HL-60 (cell line): ENCODE measurements at regions not wholly inside any gene's neighbourhood (a gene's known extent, or its start where the extent isn't known, plus 50 kb on each side); places are given as distances from the start of the nearest gene placed in this dataset.

Source experiments
- TF ChIP-seq, protein P1 (sequence below): IDR thresholded peaks from one replicate; pipeline ENCODE4 v1.5.1; 2011; ENCODE audit warnings: low read length, control low read depth, inconsistent platforms; ENCODE audit not compliant: insufficient read depth
- TF ChIP-seq, protein P2 (sequence below): IDR thresholded peaks from 2 replicates; pipeline ENCODE4 v1.6.1; 2012; ENCODE audit warnings: low read depth; ENCODE audit not compliant: insufficient replicate concordance

DNA sequence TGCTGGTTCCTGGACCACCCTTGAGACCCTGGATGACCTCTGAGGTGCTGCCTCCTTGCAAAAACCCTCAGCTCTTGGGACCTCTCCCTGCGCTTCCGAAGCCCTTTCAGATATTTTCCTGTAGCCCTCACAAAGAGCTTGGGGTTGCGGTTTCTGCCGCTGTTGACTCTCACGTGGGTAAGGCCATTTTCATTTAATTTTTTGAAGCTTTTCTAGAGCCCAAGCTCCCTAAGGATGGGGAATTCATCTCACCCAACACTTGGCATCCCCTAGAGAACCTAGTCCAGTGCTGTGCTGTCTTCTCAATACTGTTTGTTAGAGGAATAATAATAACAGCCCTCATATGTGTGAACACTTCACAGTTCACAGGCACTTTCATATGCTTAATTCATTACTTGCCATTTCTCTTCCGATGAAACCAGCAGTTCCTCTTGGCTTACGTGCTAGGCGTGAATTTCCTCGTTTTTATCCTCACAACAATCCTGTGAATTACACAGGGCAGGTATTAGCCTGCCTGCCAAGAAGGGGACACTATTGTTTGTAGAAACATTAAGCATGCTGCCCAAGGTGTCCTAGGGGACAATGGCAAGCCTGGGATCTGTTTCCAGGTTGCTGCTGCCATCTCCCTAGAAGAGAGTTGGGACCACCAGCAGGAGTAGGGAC is 71.6 kb upstream of the CTBP2 start:
- TF ChIP-seq, protein P1, sequence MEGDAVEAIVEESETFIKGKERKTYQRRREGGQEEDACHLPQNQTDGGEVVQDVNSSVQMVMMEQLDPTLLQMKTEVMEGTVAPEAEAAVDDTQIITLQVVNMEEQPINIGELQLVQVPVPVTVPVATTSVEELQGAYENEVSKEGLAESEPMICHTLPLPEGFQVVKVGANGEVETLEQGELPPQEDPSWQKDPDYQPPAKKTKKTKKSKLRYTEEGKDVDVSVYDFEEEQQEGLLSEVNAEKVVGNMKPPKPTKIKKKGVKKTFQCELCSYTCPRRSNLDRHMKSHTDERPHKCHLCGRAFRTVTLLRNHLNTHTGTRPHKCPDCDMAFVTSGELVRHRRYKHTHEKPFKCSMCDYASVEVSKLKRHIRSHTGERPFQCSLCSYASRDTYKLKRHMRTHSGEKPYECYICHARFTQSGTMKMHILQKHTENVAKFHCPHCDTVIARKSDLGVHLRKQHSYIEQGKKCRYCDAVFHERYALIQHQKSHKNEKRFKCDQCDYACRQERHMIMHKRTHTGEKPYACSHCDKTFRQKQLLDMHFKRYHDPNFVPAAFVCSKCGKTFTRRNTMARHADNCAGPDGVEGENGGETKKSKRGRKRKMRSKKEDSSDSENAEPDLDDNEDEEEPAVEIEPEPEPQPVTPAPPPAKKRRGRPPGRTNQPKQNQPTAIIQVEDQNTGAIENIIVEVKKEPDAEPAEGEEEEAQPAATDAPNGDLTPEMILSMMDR = no peak
- TF ChIP-seq, protein P2, sequence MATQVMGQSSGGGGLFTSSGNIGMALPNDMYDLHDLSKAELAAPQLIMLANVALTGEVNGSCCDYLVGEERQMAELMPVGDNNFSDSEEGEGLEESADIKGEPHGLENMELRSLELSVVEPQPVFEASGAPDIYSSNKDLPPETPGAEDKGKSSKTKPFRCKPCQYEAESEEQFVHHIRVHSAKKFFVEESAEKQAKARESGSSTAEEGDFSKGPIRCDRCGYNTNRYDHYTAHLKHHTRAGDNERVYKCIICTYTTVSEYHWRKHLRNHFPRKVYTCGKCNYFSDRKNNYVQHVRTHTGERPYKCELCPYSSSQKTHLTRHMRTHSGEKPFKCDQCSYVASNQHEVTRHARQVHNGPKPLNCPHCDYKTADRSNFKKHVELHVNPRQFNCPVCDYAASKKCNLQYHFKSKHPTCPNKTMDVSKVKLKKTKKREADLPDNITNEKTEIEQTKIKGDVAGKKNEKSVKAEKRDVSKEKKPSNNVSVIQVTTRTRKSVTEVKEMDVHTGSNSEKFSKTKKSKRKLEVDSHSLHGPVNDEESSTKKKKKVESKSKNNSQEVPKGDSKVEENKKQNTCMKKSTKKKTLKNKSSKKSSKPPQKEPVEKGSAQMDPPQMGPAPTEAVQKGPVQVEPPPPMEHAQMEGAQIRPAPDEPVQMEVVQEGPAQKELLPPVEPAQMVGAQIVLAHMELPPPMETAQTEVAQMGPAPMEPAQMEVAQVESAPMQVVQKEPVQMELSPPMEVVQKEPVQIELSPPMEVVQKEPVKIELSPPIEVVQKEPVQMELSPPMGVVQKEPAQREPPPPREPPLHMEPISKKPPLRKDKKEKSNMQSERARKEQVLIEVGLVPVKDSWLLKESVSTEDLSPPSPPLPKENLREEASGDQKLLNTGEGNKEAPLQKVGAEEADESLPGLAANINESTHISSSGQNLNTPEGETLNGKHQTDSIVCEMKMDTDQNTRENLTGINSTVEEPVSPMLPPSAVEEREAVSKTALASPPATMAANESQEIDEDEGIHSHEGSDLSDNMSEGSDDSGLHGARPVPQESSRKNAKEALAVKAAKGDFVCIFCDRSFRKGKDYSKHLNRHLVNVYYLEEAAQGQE = no peak
